LNCaP clone FGC (cell line): ENCODE measurements at regions not wholly inside any gene's neighbourhood (a gene's known extent, or its start where the extent isn't known, plus 50 kb on each side); places are given as distances from the start of the nearest gene placed in this dataset.
"Not testable (repeated sequence)": the region's sequence is repeated elsewhere in the genome, so short reads cannot be mapped to it uniquely, and the experiment has no call there.

Source experiments
- DNase-seq: peaks from one replicate; pipeline ENCODE4 v3.0.0-alpha.2; 2011; ENCODE audit warnings: low read depth
- H3K4me3 ChIP-seq: 2 replicates; pipeline ENCODE4 v1.5.1; 2011; ENCODE audit warnings: mild to moderate bottlenecking, low read depth, low read length, control low read depth
- TF ChIP-seq, protein P1 (sequence below): IDR thresholded peaks from 2 replicates; pipeline ENCODE4 v1.5.1; 2012; ENCODE audit warnings: mild to moderate bottlenecking; ENCODE audit not compliant: control insufficient read depth, insufficient read depth; ENCODE audit errors: extremely low read depth

DNA sequence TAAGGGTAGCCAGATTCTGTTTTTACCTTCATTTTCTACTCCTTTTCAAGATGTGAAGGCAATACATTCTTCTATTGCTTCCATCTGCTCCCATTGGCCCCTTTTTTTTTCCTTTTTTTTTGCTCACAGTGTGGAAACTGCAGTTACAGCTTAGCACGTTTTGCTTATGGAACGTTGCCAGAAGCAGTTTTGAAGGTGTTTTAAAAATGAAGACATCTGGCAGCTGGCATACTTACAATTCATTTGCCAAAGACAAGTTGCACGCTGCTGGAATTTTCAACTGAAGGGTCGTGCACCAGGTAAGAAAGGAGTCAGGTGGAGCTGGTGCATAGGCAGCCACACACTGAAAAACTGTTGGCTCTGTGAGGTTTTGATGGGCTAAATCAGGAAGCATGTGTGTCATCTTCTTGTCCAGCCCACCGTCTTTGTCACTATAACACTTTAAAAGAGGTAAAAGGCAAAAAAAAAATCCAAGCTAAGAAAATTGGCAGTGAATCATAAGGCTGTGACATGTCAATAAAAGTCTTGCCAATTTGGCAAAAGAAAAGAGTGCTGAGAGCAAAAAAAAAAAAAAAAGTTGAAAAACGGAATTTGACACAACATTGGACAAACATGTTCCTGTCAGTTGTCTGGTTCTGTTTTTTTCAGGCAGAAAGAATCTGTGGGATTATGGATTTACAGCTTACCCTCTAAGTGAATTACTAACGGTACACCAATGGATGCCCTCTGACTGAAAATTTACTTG, 225.4 kb upstream of the SOX2 start:
- H3K4me3 ChIP-seq: no peak overlapping the region
- no peak for DNase-seq
- TF ChIP-seq, protein P1, sequence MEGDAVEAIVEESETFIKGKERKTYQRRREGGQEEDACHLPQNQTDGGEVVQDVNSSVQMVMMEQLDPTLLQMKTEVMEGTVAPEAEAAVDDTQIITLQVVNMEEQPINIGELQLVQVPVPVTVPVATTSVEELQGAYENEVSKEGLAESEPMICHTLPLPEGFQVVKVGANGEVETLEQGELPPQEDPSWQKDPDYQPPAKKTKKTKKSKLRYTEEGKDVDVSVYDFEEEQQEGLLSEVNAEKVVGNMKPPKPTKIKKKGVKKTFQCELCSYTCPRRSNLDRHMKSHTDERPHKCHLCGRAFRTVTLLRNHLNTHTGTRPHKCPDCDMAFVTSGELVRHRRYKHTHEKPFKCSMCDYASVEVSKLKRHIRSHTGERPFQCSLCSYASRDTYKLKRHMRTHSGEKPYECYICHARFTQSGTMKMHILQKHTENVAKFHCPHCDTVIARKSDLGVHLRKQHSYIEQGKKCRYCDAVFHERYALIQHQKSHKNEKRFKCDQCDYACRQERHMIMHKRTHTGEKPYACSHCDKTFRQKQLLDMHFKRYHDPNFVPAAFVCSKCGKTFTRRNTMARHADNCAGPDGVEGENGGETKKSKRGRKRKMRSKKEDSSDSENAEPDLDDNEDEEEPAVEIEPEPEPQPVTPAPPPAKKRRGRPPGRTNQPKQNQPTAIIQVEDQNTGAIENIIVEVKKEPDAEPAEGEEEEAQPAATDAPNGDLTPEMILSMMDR: no peak

DNA sequence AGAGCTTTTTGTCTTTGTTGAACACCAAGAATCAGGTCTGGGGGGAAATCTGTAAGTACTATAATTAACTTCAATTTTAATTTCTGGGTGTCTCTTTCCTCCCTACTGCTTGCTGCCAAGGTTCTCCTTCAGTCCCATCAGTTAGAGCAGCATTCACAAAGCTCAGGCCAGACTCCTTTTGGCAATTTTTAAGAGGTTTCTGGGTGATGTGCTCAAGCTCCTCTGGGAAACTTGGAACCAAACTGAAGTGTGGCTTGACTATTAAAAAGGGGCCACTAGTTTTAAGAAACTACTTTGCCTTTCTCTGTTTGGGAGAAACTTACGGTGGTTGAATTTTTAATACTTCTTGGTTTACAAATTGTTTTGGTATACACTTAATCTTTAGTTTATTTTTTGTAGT, 227.7 kb upstream of the SOX2 start:
- no peak overlapping the region for H3K4me3 ChIP-seq
- DNase-seq: no peak
- TF ChIP-seq, protein P1: no peak

- DNase-seq, H3K4me3 ChIP-seq: not testable (repeated sequence)
Observed at GRCh38 chr3:181475146-181475545, 236.6 kb upstream of the SOX2 start.

DNA sequence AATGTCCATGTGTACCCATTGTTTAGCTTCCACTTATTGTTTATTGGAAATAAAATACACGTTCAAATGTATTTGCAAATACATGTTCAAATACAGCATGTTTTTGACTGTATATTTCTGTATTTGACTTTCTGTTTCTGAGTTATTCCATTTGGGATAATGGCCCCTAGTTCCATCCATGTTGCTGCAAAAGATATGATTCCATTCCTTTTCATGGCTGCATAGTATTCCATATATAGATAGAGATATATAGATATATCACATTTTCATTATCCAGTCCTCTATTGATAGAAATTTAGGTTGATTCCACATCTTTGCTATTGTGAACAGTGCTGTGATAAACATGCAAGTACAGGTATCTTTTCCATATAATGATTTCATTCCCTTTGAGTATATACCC, 241.4 kb upstream of the SOX2 start:
- TF ChIP-seq, protein P1: no peak
- no peak overlapping the region for H3K4me3 ChIP-seq
- no peak for DNase-seq

DNA sequence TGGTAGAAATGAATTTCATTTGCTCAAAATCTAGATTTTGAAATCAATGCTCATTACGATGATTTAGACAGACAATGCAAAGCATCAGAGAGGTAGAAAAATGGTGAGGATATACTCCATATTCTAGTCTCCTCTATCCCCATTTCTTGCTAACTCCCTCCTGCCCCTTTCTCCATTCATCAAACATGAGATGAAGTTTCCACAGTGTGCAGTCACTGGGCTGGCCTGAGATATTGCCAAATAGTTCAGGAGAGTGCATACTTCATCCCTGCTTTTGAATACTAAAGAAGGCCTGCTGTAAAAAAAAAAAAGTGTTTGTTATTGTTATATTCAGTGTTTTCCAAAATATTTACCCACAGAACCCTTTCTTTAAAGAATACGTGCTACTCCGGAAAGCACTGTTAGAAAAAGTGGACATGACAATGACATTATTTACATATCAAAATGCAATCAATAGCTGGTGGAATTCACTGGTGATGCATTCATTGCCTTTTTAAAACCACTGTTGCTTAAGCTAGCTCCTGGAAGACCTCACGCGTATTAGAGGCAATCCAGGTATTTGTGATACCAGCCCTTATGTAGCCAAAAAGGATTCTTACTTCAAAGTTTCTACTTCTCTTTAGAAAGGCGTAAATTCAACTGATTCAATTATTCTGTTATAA, 247.6 kb upstream of the SOX2 start:
- H3K4me3 ChIP-seq: no peak overlapping the region
- no peak for DNase-seq
- TF ChIP-seq, protein P1: no peak

DNA sequence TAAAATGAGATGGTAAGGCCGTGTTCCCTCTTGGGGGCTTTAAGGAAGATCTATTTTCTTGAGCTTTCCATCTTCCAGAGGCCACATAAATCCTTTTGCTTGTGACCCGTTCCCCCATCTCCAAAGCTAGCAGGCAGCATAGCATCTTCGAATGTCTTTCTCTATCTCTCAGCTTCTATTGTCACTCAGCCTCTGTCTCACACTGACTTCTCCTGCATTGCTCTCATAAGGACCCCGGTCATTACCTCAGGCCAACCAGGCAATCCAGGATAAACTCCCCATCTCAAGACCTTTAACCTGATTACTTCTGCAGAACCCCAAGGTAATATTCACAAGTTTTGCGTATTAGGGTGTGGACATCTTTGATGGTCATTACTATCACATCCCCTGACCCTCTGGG, 250.3 kb upstream of the SOX2 start:
- no peak overlapping the region for H3K4me3 ChIP-seq
- TF ChIP-seq, protein P1: no peak
- no peak for DNase-seq

- no peak for DNase-seq
- H3K4me3 ChIP-seq: no peak overlapping the region
- TF ChIP-seq, protein P1: no peak
Observed at GRCh38 chr3:181459516-181459915, 252.2 kb upstream of the SOX2 start.
